ENCODE measurements at regions not wholly inside any gene's neighbourhood (a gene's known extent, or its start where the extent isn't known, plus 50 kb on each side); places are given as distances from the start of the nearest gene placed in this dataset.

- no peak for DNase-seq (ENCODE audit: low spot score)
Observed at GRCh38 chr20:6421321-6422248, 298.8 kb upstream of the FERMT1 start.

- no peak for DNase-seq (ENCODE audit: low spot score)
Observed at GRCh38 chr20:6420336-6420735, 297.5 kb upstream of the FERMT1 start.

- DNase-seq (ENCODE audit: low spot score): no peak
Observed at GRCh38 chr20:6418732-6419131, 295.9 kb upstream of the FERMT1 start.

GRCh38 chr20:6416371-6416770 lies 293.5 kb upstream of the FERMT1 start:
- no peak for DNase-seq (ENCODE audit: low spot score)

GRCh38 chr20:6411651-6412050 lies 288.8 kb upstream of the FERMT1 start:
- no peak for DNase-seq (ENCODE audit: low spot score)

- DNase-seq (ENCODE audit: low spot score): no peak
Observed at GRCh38 chr20:6410721-6411120, 287.9 kb upstream of the FERMT1 start.

GRCh38 chr20:6407163-6407562 lies 284.3 kb upstream of the FERMT1 start:
- no peak for DNase-seq (ENCODE audit: low spot score)

- DNase-seq (ENCODE audit: low spot score): no peak
Observed at GRCh38 chr20:6401893-6402557, 279.2 kb upstream of the FERMT1 start.

- no peak for DNase-seq (ENCODE audit: low spot score)
Observed at GRCh38 chr20:6397115-6397514, 274.3 kb upstream of the FERMT1 start.

GRCh38 chr20:6395695-6396094 lies 272.9 kb upstream of the FERMT1 start:
- no peak for DNase-seq (ENCODE audit: low spot score)

- no peak for DNase-seq (ENCODE audit: low spot score)
Observed at GRCh38 chr20:6388671-6389197, 265.9 kb upstream of the FERMT1 start.

- DNase-seq (ENCODE audit: low spot score): no peak
Observed at GRCh38 chr20:6384956-6385486, 262.2 kb upstream of the FERMT1 start.

GRCh38 chr20:6384380-6384779 lies 261.6 kb upstream of the FERMT1 start:
- DNase-seq (ENCODE audit: low spot score): no peak

- no peak for DNase-seq (ENCODE audit: low spot score)
Observed at GRCh38 chr20:6381887-6382286, 259.1 kb upstream of the FERMT1 start.

GRCh38 chr20:6362245-6362644 lies 239.4 kb upstream of the FERMT1 start:
- no peak for DNase-seq (ENCODE audit: low spot score)

GRCh38 chr20:6360766-6361165 lies 237.9 kb upstream of the FERMT1 start:
- DNase-seq (ENCODE audit: low spot score): no peak

GRCh38 chr20:6355754-6356451 lies 233.1 kb upstream of the FERMT1 start:
- DNase-seq (ENCODE audit: low spot score): no peak

- DNase-seq (ENCODE audit: low spot score): no peak
Observed at GRCh38 chr20:6348908-6349307, 226.1 kb upstream of the FERMT1 start.

- DNase-seq (ENCODE audit: low spot score): no peak
Observed at GRCh38 chr20:6347916-6348315, 225.1 kb upstream of the FERMT1 start.

GRCh38 chr20:6341491-6341890 lies 218.7 kb upstream of the FERMT1 start:
- no peak for DNase-seq (ENCODE audit: low spot score)

- DNase-seq (ENCODE audit: low spot score): no peak
Observed at GRCh38 chr20:6339176-6339575, 216.3 kb upstream of the FERMT1 start.

GRCh38 chr20:6333110-6333509 lies 210.3 kb upstream of the FERMT1 start:
- no peak for DNase-seq (ENCODE audit: low spot score)

Measured in SK-N-DZ (cell line).